H1 (cell line): ENCODE measurements at regions not wholly inside any gene's neighbourhood (a gene's known extent, or its start where the extent isn't known, plus 50 kb on each side); places are given as distances from the start of the nearest gene placed in this dataset.
A peak's percentile ranks its signal among the peaks of the same experiment; 100 is the strongest.

Source experiments
- CTCF ChIA-PET: fragments of 300-600 bp; sonication (Branson Sonifier 250); formaldehyde crosslinking; loops from one replicate; lab custom pipeline; 2021; ENCODE audit not compliant: partially characterized antibody; lab: Charles Lee
- POLR2A ChIA-PET: fragments of 300-600 bp; sonication (Branson Sonifier 250); formaldehyde crosslinking; loops from one replicate; lab custom pipeline; 2021; ENCODE audit warnings: inconsistent platforms; ENCODE audit not compliant: partially characterized antibody; lab: Charles Lee
- DNase-seq, 2 experiments: peaks; one replicate each; pipeline versions ENCODE4 v3.0.0 to v3.0.0-alpha.2; 2010 to 2022; ENCODE audit warnings: low spot score in 2 of 2, low read depth in 1 of 2, mixed read lengths in 1 of 2
- FAIRE-seq: peaks from 2 replicates; lab custom pipeline; 2011; peaks lifted over from hg19 to GRCh38; lab: Jason Lieb, UNC
- H2AFZ ChIP-seq: 2 replicates; pipeline ENCODE4 v1.8.1; 2012; ENCODE audit warnings: low read length, inconsistent platforms
- H2AK5ac ChIP-seq: 2 replicates; pipeline ENCODE4 v1.6.1; 2013; ENCODE audit warnings: low read depth, low read length
- H2BK120ac ChIP-seq: replicated peaks from 2 replicates; pipeline ENCODE3; 2013; ENCODE audit warnings: low read depth, low read length, inconsistent platforms
- H2BK12ac ChIP-seq: 2 replicates; pipeline ENCODE4 v1.6.1; 2013; ENCODE audit warnings: low read depth, low read length
- H2BK15ac ChIP-seq: 2 replicates; pipeline ENCODE4 v1.6.1; 2013; ENCODE audit warnings: low read length
- H2BK20ac ChIP-seq: 2 replicates; pipeline ENCODE4 v1.6.1; 2013; ENCODE audit warnings: low read length
- H2BK5ac ChIP-seq: 2 replicates; pipeline ENCODE4 v1.6.1; 2013; ENCODE audit warnings: low read depth, low read length
- H3K14ac ChIP-seq: 2 replicates; pipeline ENCODE4 v1.6.1; 2013; ENCODE audit warnings: inconsistent platforms; ENCODE audit not compliant: insufficient read length
- H3K18ac ChIP-seq: 2 replicates; pipeline ENCODE4 v1.6.1; 2013; ENCODE audit warnings: low read length; ENCODE audit errors: extremely low read depth
- H3K23ac ChIP-seq: 2 replicates; pipeline ENCODE4 v1.6.1; 2013; ENCODE audit warnings: inconsistent platforms; ENCODE audit not compliant: insufficient read length
- H3K23me2 ChIP-seq: 2 replicates; pipeline ENCODE4 v1.6.1; 2013; ENCODE audit warnings: low read depth, low read length
- H3K27ac ChIP-seq: 2 replicates; pipeline ENCODE4 v1.6.1; 2011; ENCODE audit warnings: low read depth, low read length, inconsistent platforms
- H3K27me3 ChIP-seq, 4 experiments: replicated peaks in 1 of 4; 1 replicate in 1 of 4; 2 replicates in 3 of 4; pipeline versions ENCODE4 v1.6.1 to v1.8.1; 2011 to 2013; ENCODE audit warnings: low read length in 3 of 4, mild to moderate bottlenecking in 3 of 4, inconsistent platforms in 2 of 4, mixed read lengths in 2 of 4, moderate library complexity in 1 of 4; ENCODE audit not compliant: control insufficient read depth in 3 of 4, insufficient read depth in 3 of 4; ENCODE audit errors: extremely low read depth in 1 of 4
- H3K36me3 ChIP-seq, 4 experiments: 2 replicates each; pipeline versions ENCODE4 v1.6.1 to v1.8.1; 2011 to 2013; ENCODE audit warnings: mild to moderate bottlenecking in 4 of 4, low read length in 3 of 4, moderate library complexity in 2 of 4, control low read depth in 1 of 4, inconsistent platforms in 1 of 4; ENCODE audit not compliant: insufficient read depth in 4 of 4, control insufficient read depth in 2 of 4
- H3K4ac ChIP-seq: replicated peaks from 2 replicates; pipeline ENCODE3; 2013; ENCODE audit warnings: low read length, low read depth, mixed read lengths, inconsistent platforms; ENCODE audit not compliant: insufficient read length
- H3K4me1 ChIP-seq, 4 experiments: replicated peaks in 1 of 4; 1 replicate in 1 of 4; 2 replicates in 3 of 4; pipeline versions ENCODE4 v1.6.1 to v1.8.1; 2011 to 2013; ENCODE audit warnings: low read length in 3 of 4, inconsistent platforms in 2 of 4, mixed read lengths in 1 of 4; ENCODE audit not compliant: insufficient read depth in 4 of 4, control insufficient read depth in 3 of 4
- H3K4me2 ChIP-seq, 2 experiments: 2 replicates each; pipeline versions ENCODE4 v1.6.1 to v1.8.1; 2011 to 2013; ENCODE audit warnings: low read depth in 2 of 2, low read length in 2 of 2, control low read depth in 1 of 2, inconsistent platforms in 1 of 2, mild to moderate bottlenecking in 1 of 2; ENCODE audit not compliant: insufficient read depth in 1 of 2
- H3K4me3 ChIP-seq, 4 experiments: fragments of 200-600, 300-600 bp in 1 of 4; sonication (generic), shearing (Covaris generic), sonication (Bioruptor Twin) in 1 of 4; 2 replicates each; pipeline versions ENCODE4 v1.5.1 to v1.8.1; 2011 to 2016; ENCODE audit warnings: low read length in 4 of 4, low read depth in 3 of 4, control low read depth in 2 of 4, inconsistent platforms in 2 of 4, mild to moderate bottlenecking in 2 of 4, mixed read lengths in 1 of 4, moderate library complexity in 1 of 4; ENCODE audit not compliant: insufficient read depth in 2 of 4; ENCODE audit errors: extremely low read depth in 1 of 4
- H3K56ac ChIP-seq: replicated peaks from 2 replicates; pipeline ENCODE3; 2013; ENCODE audit warnings: low read depth, mild to moderate bottlenecking, mixed read lengths, low read length, inconsistent platforms; ENCODE audit not compliant: insufficient read length
- H3K79me1 ChIP-seq: 2 replicates; pipeline ENCODE4 v1.6.1; 2013; ENCODE audit warnings: low read depth, low read length, control low read depth
- H3K79me2 ChIP-seq, 2 experiments: 2 replicates each; pipeline versions ENCODE4 v1.6.1 to v1.8.1; 2012 to 2013; ENCODE audit warnings: low read length in 2 of 2, mild to moderate bottlenecking in 2 of 2, inconsistent platforms in 1 of 2; ENCODE audit not compliant: insufficient read depth in 2 of 2, control insufficient read depth in 1 of 2
- H3K9ac ChIP-seq, 4 experiments: replicated peaks in 1 of 4; 1 replicate in 1 of 4; 2 replicates in 3 of 4; pipeline versions ENCODE4 v1.6.1 to v1.8.1; 2011 to 2013; ENCODE audit warnings: low read depth in 3 of 4, low read length in 3 of 4, control low read depth in 2 of 4, mild to moderate bottlenecking in 2 of 4, moderate library complexity in 2 of 4, inconsistent platforms in 1 of 4; ENCODE audit errors: extremely low read depth in 1 of 4
- H3K9me3 ChIP-seq, 2 experiments: 2 replicates each; pipeline versions ENCODE4 v1.6.1 to v1.8.1; 2012 to 2013; ENCODE audit warnings: mild to moderate bottlenecking in 2 of 2, moderate library complexity in 2 of 2, control low read depth in 1 of 2, inconsistent platforms in 1 of 2, low read depth in 1 of 2, low read length in 1 of 2, mixed read lengths in 1 of 2; ENCODE audit not compliant: insufficient read depth in 2 of 2
- H4K20me1 ChIP-seq, 2 experiments: replicated peaks in 1 of 2; 2 replicates each; pipeline versions ENCODE3 to v1.8.1; 2011 to 2013; ENCODE audit warnings: inconsistent platforms in 2 of 2, low read length in 2 of 2, mild to moderate bottlenecking in 1 of 2; ENCODE audit not compliant: insufficient read depth in 2 of 2, control insufficient read depth in 1 of 2
- H4K5ac ChIP-seq: 2 replicates; pipeline ENCODE4 v1.6.1; 2013; ENCODE audit warnings: low read length, low read depth, mixed read lengths, inconsistent platforms; ENCODE audit not compliant: insufficient read length
- H4K8ac ChIP-seq: 2 replicates; pipeline ENCODE4 v1.8.0; 2013; ENCODE audit warnings: mild to moderate bottlenecking, moderate library complexity, low read length, inconsistent platforms; ENCODE audit not compliant: insufficient read depth; ENCODE audit errors: extremely low read depth
- H4K91ac ChIP-seq: replicated peaks from 2 replicates; pipeline ENCODE3; 2013; ENCODE audit warnings: low read length, mixed read lengths, inconsistent platforms; ENCODE audit not compliant: insufficient read length
- BCL11A ChIP-seq, 2 experiments: IDR thresholded peaks; one replicate each; pipeline ENCODE4 v1.6.1; 2011; ENCODE audit warnings: low read depth in 2 of 2, low read length in 2 of 2, mild to moderate bottlenecking in 2 of 2
- CEBPB ChIP-seq: IDR thresholded peaks from 2 replicates; pipeline ENCODE4 v1.6.1; 2012; ENCODE audit warnings: low read depth, low read length
- CHD2 ChIP-seq: IDR thresholded peaks from 2 replicates; pipeline ENCODE4 v1.6.1; 2012; ENCODE audit warnings: low read length, improper control_type of control experiment
- EGR1 ChIP-seq: IDR thresholded peaks from 2 replicates; pipeline ENCODE4 v1.6.1; 2011; ENCODE audit warnings: low read depth, low read length, borderline replicate concordance
- GTF2F1 ChIP-seq: IDR thresholded peaks from 2 replicates; pipeline ENCODE4 v1.6.1; 2012; ENCODE audit warnings: low read depth, low read length, improper control_type of control experiment, borderline replicate concordance
- HDAC2 ChIP-seq, 2 experiments: fragments of 300-600 bp in 1 of 2; sonication (generic) in 1 of 2; IDR thresholded peaks; 2 replicates each; pipeline ENCODE4 v1.6.1; 2011 to 2012; ENCODE audit warnings: low read depth in 2 of 2, low read length in 2 of 2, mild to moderate bottlenecking in 2 of 2, moderate library complexity in 2 of 2, borderline replicate concordance in 1 of 2, inconsistent platforms in 1 of 2
- JUN ChIP-seq: IDR thresholded peaks from 2 replicates; pipeline ENCODE4 v1.6.1; 2011; ENCODE audit warnings: low read depth, mild to moderate bottlenecking, improper control_type of control experiment, low read length
- JUND ChIP-seq: IDR thresholded peaks from 2 replicates; pipeline ENCODE4 v1.6.1; 2011; ENCODE audit warnings: mild to moderate bottlenecking, improper control_type of control experiment, low read length
- MAFK ChIP-seq: IDR thresholded peaks from 2 replicates; pipeline ENCODE4 v1.6.1; 2012; ENCODE audit warnings: low read depth, mild to moderate bottlenecking, improper control_type of control experiment, low read length
- RFX5 ChIP-seq: IDR thresholded peaks from 2 replicates; pipeline ENCODE4 v1.6.1; 2011; ENCODE audit warnings: low read depth, low read length, improper control_type of control experiment, borderline replicate concordance
- RXRA ChIP-seq: IDR thresholded peaks from 2 replicates; pipeline ENCODE4 v1.6.1; 2011; ENCODE audit warnings: low read depth, mild to moderate bottlenecking, low read length, moderate library complexity; ENCODE audit not compliant: insufficient read depth
- SIRT6 ChIP-seq: IDR thresholded peaks from one replicate; pipeline ENCODE4 v1.7.1; 2012; ENCODE audit warnings: low read length, inconsistent platforms
- SP1 ChIP-seq: IDR thresholded peaks from 2 replicates; pipeline ENCODE4 v1.6.1; 2011; ENCODE audit warnings: low read depth, low read length
- SUZ12 ChIP-seq: fragments of 200-600 bp; sonication (generic); IDR thresholded peaks from 2 replicates; pipeline ENCODE4 v1.6.1; 2012; ENCODE audit warnings: mild to moderate bottlenecking, inconsistent platforms, low read length, moderate library complexity, mixed read lengths
- TAF1 ChIP-seq: IDR thresholded peaks from 2 replicates; pipeline ENCODE4 v1.6.1; 2011; ENCODE audit warnings: mild to moderate bottlenecking, low read depth, low read length
- WGBS, 2 experiments: shearing (Covaris generic) in 1 of 2; methylation state at CpG; one replicate each; pipeline versions ENCODE4 v1.1.6 to v1.1.7; 2013 to 2015; ENCODE audit warnings: low lambda C conversion rate in 2 of 2, mixed read lengths in 2 of 2, inconsistent platforms in 1 of 2, low coverage in 1 of 2, missing lambda C conversion rate in 1 of 2; ENCODE audit not compliant: insufficient replicate concordance in 2 of 2, insufficient coverage in 1 of 2, insufficient read length in 1 of 2; ENCODE audit errors: extremely low coverage in 1 of 2, missing lambda C conversion rate in 1 of 2; 5-methylcytosine and 5-hydroxymethylcytosine counted together

GRCh38 chr4:86443495-86443894 lies 83.6 kb upstream of the MAPK10 start:
- Histone ChIP-seq H4K5ac (no peak overlapping the region), H3K56ac (no peak overlapping the region), H3K14ac (no peak overlapping the region), H3K4me3 (no peak overlapping the region), H3K23me2 (no peaks in the 10 kb centered on the region), H3K4ac (no peak overlapping the region), H3K4me1 (peaks cover 6 to 11% (median 9%) of the 10 kb centered on the region in 4 experiments; a peak in 4 of 7 replicates), H3K27me3 (no peaks in the 10 kb centered on the region), H2BK20ac (peak overlapping the region; percentile 99), H3K23ac (no peak overlapping the region), H3K36me3 (peaks cover 0 to 6% (median 0%) of the 10 kb centered on the region in 4 experiments; a peak in 1 of 8 replicates), H4K20me1 (no peaks in the 10 kb centered on the region), H4K8ac (no peak overlapping the region), H3K79me1 (no peaks in the 10 kb centered on the region), H2BK12ac (peak overlapping the region; percentile 100), H2AK5ac (peak overlapping the region; percentile 98), H3K9ac (no peak overlapping the region), H3K9me3 (peaks cover 0 to 4% of the 10 kb centered on the region in 2 experiments; a peak in 1 of 4 replicates), H2BK15ac (peak overlapping the region; percentile 77), H3K18ac (peak overlapping the region; percentile 81), H3K79me2 (no peaks in the 10 kb centered on the region), H2BK5ac (peak overlapping the region; percentile 85; the same call in 1 of the 2 replicates), H3K4me2 (no peak overlapping the region), H4K91ac (peak overlapping the region; percentile 63), H2BK120ac (peak overlapping the region; percentile 19), H3K27ac (no peak overlapping the region), H2AFZ (peak overlapping the region; percentile 27; the same call in 1 of the 2 replicates)
- POLR2A ChIA-PET = no interaction called here
- DNase-seq (no peak), FAIRE-seq (peak; percentile 13)
- TF ChIP-seq SUZ12 (no peak), SIRT6 (no peak), HDAC2 (IDR thresholded peaks at IDR 0.05; ENCODE audit: borderline replicate concordance in 1 of 2, low read depth in 2 of 2, low read length in 2 of 2) (no peak), CHD2 (no peak), MAFK (no peak), RXRA (no peak), SP1 (no peak), TAF1 (no peak), JUND (no peak), BCL11A (IDR thresholded peaks at IDR 0.05; ENCODE audit: low read depth in 2 of 2, low read length in 2 of 2) (no peak), EGR1 (no peak), JUN (no peak), CEBPB (no peak), RFX5 (no peak), GTF2F1 (no peak)
- CTCF ChIA-PET = interaction anchor here (1.6 to 1.9 kb wide), 2 partner anchors 9 to 53 kb away, joined by 3 to 13 read pairs; no protein-coding TSS in a partner anchor
- 78% methylated on average over 8 of the region's 8 CpGs; no CpG with 5 or more reads in 1 of the 2 experiments for WGBS, 2 experiments
